ENCODE measurements at regions not wholly inside any gene's neighbourhood (a gene's known extent, or its start where the extent isn't known, plus 50 kb on each side); places are given as distances from the start of the nearest gene placed in this dataset.
A peak's percentile ranks its signal among the peaks of the same experiment; 100 is the strongest.
"Not testable (repeated sequence)": the region's sequence is repeated elsewhere in the genome, so short reads cannot be mapped to it uniquely, and the experiment has no call there.

DNA sequence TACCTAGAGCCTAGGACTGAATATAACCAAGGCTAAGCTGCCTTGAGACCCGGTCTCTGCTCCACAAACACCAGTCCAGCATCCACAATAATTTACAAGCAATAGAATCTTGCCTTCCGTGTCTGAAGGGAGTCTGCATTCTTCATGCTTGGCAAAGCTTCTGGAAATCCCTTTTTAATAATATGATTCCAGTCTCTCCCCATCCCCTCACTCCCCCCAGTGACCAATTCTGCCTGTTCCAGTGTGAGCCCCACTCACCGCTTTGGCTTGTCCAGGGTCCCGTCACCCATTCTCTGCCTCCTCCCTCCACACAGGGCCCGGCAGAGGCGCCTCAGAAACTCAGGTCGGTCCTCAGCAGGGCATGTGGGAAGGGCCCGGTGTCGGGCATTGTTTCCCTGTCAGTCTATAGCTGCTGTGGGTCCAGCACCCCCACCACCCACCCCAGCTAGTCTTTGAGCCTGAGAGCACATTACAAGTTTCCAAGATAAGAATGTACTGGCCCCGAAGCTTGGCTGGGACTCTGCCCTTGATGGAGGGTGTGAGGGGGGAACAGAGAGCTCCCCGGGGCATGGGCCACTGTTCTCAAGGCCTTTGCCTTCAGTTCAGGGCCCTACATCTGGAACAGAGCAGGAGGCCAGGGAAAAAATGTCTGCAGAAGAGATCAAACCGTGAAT lies 129.7 kb upstream of the MYCN start:
- no peak for DNase-seq

DNA sequence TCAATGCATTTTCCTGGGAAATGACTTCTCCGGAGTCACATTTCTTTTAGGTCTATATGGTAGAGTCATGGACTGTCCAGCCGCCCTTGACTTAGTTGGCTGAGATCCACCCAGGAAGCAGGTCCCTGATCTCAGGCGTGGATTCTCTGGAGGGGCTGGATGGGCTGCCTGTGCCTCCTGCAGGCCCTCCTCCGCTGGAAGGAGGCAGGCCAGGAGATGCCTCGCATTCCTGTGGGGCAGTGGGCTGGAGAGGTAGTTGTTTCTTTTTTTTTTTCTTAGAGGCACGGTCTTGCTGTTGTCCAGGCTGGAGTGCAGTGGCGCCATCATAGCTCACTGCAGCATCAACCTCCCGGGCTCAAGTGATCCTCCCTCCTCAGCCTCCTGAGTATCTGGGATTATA lies 129.0 kb upstream of the MYCN start:
- peak; percentile 32 for DNase-seq

DNA sequence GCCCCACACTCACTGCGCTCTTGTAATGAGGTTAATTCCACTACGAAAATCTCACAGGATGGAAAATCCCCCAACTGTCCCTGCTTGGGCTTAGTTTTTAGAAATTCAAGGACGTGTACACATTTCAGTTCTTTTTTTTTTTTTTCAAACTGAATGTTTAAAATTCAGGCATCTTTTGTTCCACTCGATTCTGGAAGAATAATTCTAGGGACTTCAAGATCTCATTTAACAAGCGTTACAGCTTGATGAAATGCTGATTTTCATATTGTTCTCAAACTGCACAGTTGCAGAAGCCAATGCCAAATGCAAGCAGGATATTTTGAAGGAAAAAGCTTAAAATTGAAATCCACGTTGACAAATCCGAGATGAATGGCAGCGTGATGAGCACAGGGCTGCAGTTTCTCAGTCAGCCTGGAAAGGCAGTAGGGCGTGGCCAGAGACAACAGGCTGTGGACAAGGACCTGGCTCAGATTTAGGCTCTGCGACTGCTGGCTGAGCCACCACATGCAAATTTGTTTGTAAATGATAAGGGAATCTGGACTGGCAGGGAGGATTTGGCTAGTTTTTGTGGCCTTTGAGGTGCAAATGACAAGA lies 128.1 kb upstream of the MYCN start:
- DNase-seq = no peak

GRCh38 chr2:15813481-15814266 lies 126.7 kb upstream of the MYCN start:
- no peak for DNase-seq

GRCh38 chr2:15814403-15814802 lies 125.9 kb upstream of the MYCN start:
- DNase-seq = no peak

DNA sequence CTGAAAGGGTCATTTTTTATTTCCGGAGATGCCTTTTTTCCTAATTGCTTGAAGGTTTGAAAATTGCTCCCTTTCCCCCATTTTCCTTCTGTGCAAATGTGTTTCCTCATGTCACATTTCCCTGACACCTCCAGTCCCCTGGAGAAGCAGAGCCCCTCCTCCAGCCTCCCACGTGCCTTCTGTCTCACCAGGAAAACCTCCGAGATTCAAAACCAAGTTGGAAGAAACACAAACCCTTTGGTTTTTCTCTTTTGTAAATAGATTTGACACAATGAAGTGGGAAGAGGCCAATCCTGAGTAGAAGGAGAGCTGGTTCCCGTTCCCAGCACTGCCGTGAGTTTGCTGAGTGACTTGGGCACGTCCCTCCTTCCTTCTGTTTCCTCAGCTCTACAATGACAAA lies 125.4 kb upstream of the MYCN start:
- DNase-seq = no peak

GRCh38 chr2:15816226-15816625 lies 124.1 kb upstream of the MYCN start:
- no peak for DNase-seq

GRCh38 chr2:15816674-15817406 lies 123.5 kb upstream of the MYCN start:
- DNase-seq = no peak

DNA sequence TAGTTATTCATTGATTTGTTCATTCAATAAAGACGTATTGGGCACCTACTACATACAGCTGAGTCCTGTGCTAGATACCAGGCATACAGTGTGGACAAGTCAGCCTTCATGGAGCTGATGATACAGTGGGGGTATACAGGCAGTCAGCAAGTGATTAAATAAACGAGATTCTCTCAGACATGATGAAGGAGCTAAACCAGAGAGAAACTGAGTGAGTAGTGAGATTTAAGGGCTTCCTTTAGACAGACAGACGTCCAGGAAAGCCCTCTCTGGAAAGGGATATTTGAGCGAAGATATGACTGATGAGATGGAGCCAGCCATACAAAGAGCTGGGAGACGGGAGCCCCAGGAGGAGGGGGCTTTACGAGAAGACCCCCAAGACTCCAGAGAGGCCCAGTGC lies 122.6 kb upstream of the MYCN start:
- DNase-seq = no peak

GRCh38 chr2:15818318-15818753 lies 122.0 kb upstream of the MYCN start:
- no peak for DNase-seq

GRCh38 chr2:15818881-15819280 lies 121.5 kb upstream of the MYCN start:
- DNase-seq = no peak

- DNase-seq = no peak
These were observed 120.6 kb upstream of the MYCN start for GRCh38 chr2:15819562-15820256.

DNA sequence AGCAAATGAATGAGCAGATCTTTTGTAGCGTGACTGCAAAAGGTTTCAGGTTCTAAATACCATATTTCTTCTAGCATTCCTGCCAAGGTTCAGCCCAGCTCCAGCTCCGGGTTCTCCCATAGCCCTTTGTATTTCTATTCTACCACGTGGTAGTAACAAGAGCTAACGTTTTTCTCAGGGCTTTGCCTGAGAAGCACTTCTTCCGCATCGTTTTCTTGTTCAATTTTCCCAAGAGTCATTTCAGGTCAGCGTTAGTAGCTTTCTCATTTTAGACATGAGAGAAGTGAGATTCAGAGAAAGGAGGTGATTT lies 120.1 kb upstream of the MYCN start:
- DNase-seq = peak; percentile 17

GRCh38 chr2:15820927-15821326 lies 119.4 kb upstream of the MYCN start:
- DNase-seq = no peak

DNA sequence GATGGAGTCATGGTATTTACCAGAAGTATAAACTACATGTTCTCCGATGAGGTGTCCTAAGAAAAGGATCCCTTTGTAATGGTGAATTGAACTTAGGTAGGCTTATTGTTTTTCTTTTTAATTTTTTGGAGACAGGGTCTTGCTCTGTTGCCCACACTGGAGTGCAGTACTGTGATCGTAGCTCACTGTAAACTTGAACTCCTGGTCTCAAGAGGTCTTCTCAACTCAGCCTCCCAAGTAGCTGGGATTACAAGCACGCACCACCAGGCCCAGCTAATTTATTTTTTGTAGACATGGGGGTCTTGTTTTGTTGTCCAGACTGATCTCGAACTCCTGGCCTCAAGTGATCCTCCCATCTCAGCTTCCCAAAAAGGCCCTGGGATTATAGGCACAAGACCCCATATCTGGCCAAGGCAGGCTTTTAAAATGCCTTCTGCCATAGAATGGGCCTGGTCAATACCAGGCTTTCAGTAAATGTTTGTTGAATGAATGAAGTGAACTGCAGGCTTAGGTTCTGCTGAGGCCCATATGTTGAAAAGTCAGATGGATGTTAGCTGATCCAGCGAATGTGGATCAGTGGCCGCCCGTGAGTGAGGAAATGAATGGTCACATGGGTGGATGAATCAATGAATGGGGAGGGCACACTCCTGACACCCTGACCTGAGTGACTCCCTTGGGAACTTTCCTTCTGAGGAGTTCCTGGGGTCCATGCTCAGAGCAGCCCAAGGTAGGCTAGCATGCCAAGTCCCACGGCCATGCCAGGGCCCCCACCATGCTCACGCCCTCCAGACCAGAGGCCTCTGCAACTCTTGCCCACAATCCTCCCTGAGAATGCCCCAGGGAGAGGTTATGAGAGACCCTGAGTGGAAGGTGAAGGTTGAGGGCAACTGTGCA lies 118.0 kb upstream of the MYCN start:
- DNase-seq = no peak

- DNase-seq = no peak
These were observed 116.6 kb upstream of the MYCN start for GRCh38 chr2:15823459-15824396.

DNA sequence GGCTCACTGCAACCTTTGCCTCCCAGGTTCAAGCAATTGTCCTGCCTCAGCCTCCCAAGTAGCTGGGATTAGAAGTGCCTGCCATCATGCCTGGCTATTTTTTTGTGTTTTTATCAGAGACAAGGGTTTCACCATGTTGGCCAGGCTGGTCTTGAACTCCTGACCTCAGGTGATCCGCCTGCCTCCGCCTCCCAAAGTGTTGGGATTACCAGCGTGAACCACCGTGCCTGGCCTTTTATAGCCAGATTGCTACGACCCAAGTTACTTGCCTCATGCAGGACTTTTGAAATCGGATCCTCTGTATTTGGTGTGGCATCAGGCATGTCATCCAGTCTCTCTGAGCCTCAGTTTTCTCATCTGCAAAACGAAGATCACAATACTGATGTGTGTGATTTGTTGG lies 115.9 kb upstream of the MYCN start:
- DNase-seq = not testable (repeated sequence)

GRCh38 chr2:15825276-15825980 lies 114.9 kb upstream of the MYCN start:
- DNase-seq = peak; percentile 60

DNA sequence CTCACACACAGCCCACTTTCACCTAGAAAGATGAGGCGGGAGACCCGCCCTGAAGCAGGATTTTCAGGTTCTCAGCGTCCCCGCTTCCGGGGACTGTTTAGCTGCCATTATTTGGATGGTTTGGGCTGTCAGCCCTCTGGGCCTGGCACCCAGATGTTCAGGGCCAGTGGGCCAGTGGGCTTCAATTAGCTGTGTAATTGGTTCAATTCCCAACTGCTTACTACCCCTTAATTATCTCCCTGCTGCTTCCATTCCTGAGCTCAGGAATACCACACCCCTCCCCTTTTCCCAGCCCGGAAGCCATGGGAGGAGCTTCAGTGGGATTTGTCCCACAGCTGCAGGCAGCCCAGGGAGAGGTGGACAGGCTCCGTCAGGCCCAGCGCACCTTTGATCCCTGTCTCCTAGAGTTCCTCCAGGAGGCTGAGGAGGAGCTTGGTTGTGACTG lies 114.1 kb upstream of the MYCN start:
- no peak for DNase-seq

GRCh38 chr2:15827001-15827400 lies 113.3 kb upstream of the MYCN start:
- DNase-seq = no peak

All from eye (tissue), 1 donor.